ENCODE measurements at regions not wholly inside any gene's neighbourhood (a gene's known extent, or its start where the extent isn't known, plus 50 kb on each side); places are given as distances from the start of the nearest gene placed in this dataset.

DNA sequence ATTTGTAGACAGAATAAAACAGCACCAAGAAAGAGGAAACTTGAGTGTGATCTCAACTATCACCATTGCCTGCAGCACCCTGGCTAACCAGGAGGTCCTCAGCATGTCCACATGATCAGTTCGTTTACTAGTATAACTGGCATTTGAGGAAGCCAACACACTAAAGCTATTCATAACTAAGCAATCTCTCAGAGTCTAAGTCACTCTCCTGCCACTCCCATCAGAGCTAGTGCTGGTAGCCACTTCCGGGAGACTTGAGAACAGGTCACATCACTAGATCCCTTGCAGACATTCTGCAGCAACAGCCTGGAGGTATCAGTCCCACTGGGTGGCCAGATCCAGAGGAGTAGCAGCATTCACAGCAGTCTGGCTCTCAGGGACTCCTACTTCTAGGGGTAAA lies 352.9 kb upstream of the OR4E1 start:
- TF ChIP-seq USF2 (IDR thresholded peaks at IDR 0.05; ENCODE audit: low read length) (no peak), ZNF274 (IDR thresholded peaks at IDR 0.05; ENCODE audit: borderline replicate concordance, extremely low read depth, low read length) (no peak), RXRA (IDR thresholded peaks at IDR 0.05; ENCODE audit: insufficient read depth, low read depth, low read length) (no peak), SIN3A (conservative IDR thresholded peaks at IDR 0.05 in 1 of 2, IDR thresholded peaks at IDR 0.05 in 1 of 2; ENCODE audit: low read depth in 1 of 2, low read length in 2 of 2) (no peak), CTCF (IDR thresholded peaks at IDR 0.05; ENCODE audit: control extremely low read depth in 1 of 3, insufficient read depth in 1 of 3, low read depth in 1 of 3, low read length in 3 of 3) (no peak), POLR2A (IDR thresholded peaks at IDR 0.05; ENCODE audit: control extremely low read depth in 1 of 2, low read depth in 2 of 2, low read length in 2 of 2) (no peak), RAD21 (IDR thresholded peaks at IDR 0.05 in 1 of 2, conservative IDR thresholded peaks at IDR 0.05 in 1 of 2; ENCODE audit: low read depth in 2 of 2, low read length in 2 of 2) (no peak), RBBP5 (IDR thresholded peaks at IDR 0.05; ENCODE audit: borderline replicate concordance, low read depth, low read length) (no peak)
